Ishikawa (cell line): ENCODE measurements at regions not wholly inside any gene's neighbourhood (a gene's known extent, or its start where the extent isn't known, plus 50 kb on each side); places are given as distances from the start of the nearest gene placed in this dataset.

Source experiments
- RAD21 ChIP-seq: IDR thresholded peaks from 2 replicates; pipeline ENCODE4 v1.6.1; 2012; ENCODE audit warnings: low read depth
- YY1 ChIP-seq: IDR thresholded peaks from 2 replicates; pipeline ENCODE4 v1.6.1; 2012; ENCODE audit warnings: low read depth

GRCh38 chr14:99995700-99996356, 69.4 kb upstream of the EVL start:
- TF ChIP-seq RAD21, result peak; percentile 65
- no peak for TF ChIP-seq YY1
